Gastrocnemius medialis (tissue), 4 donors: ENCODE measurements at regions not wholly inside any gene's neighbourhood (a gene's known extent, or its start where the extent isn't known, plus 50 kb on each side); places are given as distances from the start of the nearest gene placed in this dataset.

Experiments
- ATAC-seq, 2 donors: fragments of 150-250 bp; one replicate each; pipeline ENCODE4 v1.9.1; 2016
- DNase-seq, 2 donors: peaks; one replicate each; pipeline ENCODE4 v3.0.0-alpha.2; 2019
- H3K27ac ChIP-seq, 4 donors: fragments of 200-600 bp; sonication (generic); 1 replicate in 1 of 4; 2 replicates in 3 of 4; pipeline ENCODE4 v1.5.1; 2016 to 2018; ENCODE audit warnings: mild to moderate bottlenecking in 2 of 4, moderate library complexity in 1 of 4
- H3K27me3 ChIP-seq, 3 donors: fragments of 200-600 bp; sonication (generic) in 2 of 3; 1 replicate in 1 of 3; 2 replicates in 2 of 3; pipeline versions ENCODE4 v1.5.1 to v1.6.0; 2016 to 2019; ENCODE audit warnings: mild to moderate bottlenecking in 1 of 3, moderate library complexity in 1 of 3
- H3K36me3 ChIP-seq, 2 donors: fragments of 200-600 bp; sonication (generic) in 1 of 2; one replicate each; pipeline ENCODE4 v1.5.1; 2017 to 2018
- H3K4me1 ChIP-seq, 2 donors: fragments of 200-600 bp; sonication (generic) in 1 of 2; one replicate each; pipeline ENCODE4 v1.5.1; 2016 to 2017; ENCODE audit warnings: mild to moderate bottlenecking in 2 of 2
- H3K4me3 ChIP-seq, 4 donors: fragments of 200-600 bp; sonication (generic) in 3 of 4; 1 replicate in 1 of 4; 2 replicates in 3 of 4; pipeline ENCODE4 v1.5.1; 2016 to 2019; ENCODE audit warnings: mild to moderate bottlenecking in 2 of 4
- H3K9me3 ChIP-seq, 3 donors: fragments of 200-600 bp; sonication (generic) in 2 of 3; 1 replicate in 1 of 3; 2 replicates in 2 of 3; pipeline ENCODE4 v1.5.1; 2016 to 2019
- CTCF ChIP-seq, 5 experiments: fragments of 450-650 bp in 3 of 5; fragments of 200-600 bp in 2 of 5; sonication (generic) in 2 of 5; IDR thresholded peaks in 4 of 5; conservative IDR thresholded peaks in 1 of 5; 1 replicate in 4 of 5; 2 replicates in 1 of 5; pipeline ENCODE4 v1.5.1; 2016 to 2019; ENCODE audit warnings: antibody characterized with exemption in 5 of 5, mild to moderate bottlenecking in 3 of 5, moderate library complexity in 3 of 5
- POLR2A ChIP-seq, 2 donors: fragments of 450-650 bp; IDR thresholded peaks; one replicate each; pipeline ENCODE4 v1.6.1; 2017; ENCODE audit warnings: antibody characterized with exemption in 2 of 2, mild to moderate bottlenecking in 2 of 2, moderate library complexity in 2 of 2
- in situ Hi-C, 4 donors: fragments of 200-750 bp; cut with MboI; loops; one replicate each; pipeline versions ENCODE4 v1.15.0 to v1.8.0; 2017; ENCODE audit warnings: low sequenced_read_pairs in 4 of 4
- intact Hi-C: fragments of 100-400 bp; cut with DNase I; formaldehyde crosslinking; loops from one replicate; pipeline ENCODE4 v1.15.1; 2023; ENCODE audit warnings: low total_unique reads

DNA sequence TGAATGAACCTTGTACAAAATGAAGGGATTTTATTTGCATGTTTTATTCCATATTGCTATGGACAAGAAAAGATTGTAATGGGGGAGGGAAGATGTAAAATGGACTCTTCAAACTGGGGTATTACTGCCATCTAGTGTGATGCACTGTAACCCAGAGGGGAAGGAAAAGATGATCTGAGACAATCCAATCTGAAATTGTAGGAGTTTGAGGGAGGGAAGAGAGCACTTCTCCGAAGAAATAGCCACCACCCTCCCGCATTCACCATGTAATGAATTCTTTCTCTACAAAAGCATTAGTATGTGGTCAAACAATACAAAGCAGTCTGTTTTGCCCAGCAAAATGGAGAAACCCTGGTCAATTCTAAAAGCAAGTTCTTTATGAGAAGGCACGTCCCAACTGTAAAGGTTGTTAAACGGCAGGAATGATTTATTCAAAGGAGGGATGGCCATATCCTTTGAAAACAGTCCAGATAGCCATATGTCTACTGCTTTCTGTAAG lies 679.5 kb upstream of the NRSN1 start:
- intact Hi-C loops (no loop called here), in situ Hi-C loops (no loop called here)
- no peak overlapping the region for H3K4me3 ChIP-seq
- H3K27me3 ChIP-seq: no peaks in the 10 kb centered on the region
- peaks cover 6 to 10% of the 10 kb centered on the region in 2 donors for H3K4me1 ChIP-seq
- TF ChIP-seq CTCF (IDR thresholded peaks at IDR 0.05 in 4 of 5, conservative IDR thresholded peaks at IDR 0.05 in 1 of 5) (peak in 1 of 5 experiments; percentile 10), POLR2A (IDR thresholded peaks at IDR 0.05) (no peak)
- no peaks in the 10 kb centered on the region for H3K9me3 ChIP-seq
- no peak overlapping the region for H3K27ac ChIP-seq
- H3K36me3 ChIP-seq: no peaks in the 10 kb centered on the region
- DNase-seq (no peak), ATAC-seq (no peak)

GRCh38 chr6:23447731-23448130 lies 678.3 kb upstream of the NRSN1 start:
- Histone ChIP-seq H3K27ac (no peak overlapping the region), H3K27me3 (no peaks in the 10 kb centered on the region), H3K9me3 (no peaks in the 10 kb centered on the region), H3K4me3 (no peak overlapping the region), H3K36me3 (no peaks in the 10 kb centered on the region), H3K4me1 (peaks cover 6 to 10% of the 10 kb centered on the region in 2 donors)
- intact Hi-C loops: no loop called here
- DNase-seq: no peak
- TF ChIP-seq POLR2A (IDR thresholded peaks at IDR 0.05) (no peak), CTCF (IDR thresholded peaks at IDR 0.05 in 4 of 5, conservative IDR thresholded peaks at IDR 0.05 in 1 of 5) (no peak)
- in situ Hi-C loops: no loop called here
- no peak for ATAC-seq

DNA sequence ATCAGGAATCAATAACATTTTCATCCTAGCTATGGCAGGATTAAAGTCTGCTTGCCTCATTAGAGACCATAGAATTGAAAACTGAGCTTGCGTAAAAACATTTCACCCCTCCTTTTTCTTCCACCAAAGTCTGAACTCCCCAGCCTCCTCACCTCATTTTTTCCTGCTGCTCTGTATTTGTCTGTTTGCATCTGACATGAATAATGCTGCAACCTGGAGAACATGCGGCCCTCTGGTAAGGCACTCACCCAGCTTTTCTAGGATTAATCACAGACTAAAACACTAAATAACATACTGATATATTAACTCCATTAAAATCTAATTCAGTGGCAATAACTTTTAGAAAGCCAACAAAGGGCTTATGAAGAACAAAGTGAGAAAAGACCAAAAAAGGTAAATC lies 677.7 kb upstream of the NRSN1 start:
- H3K27me3 ChIP-seq: no peaks in the 10 kb centered on the region
- no peak overlapping the region for H3K4me3 ChIP-seq
- DNase-seq (no peak), ATAC-seq (no peak)
- intact Hi-C loops (no loop called here), in situ Hi-C loops (no loop called here)
- no peaks in the 10 kb centered on the region for H3K36me3 ChIP-seq
- H3K9me3 ChIP-seq: no peaks in the 10 kb centered on the region
- H3K4me1 ChIP-seq: peaks cover 6 to 10% of the 10 kb centered on the region in 2 donors
- TF ChIP-seq CTCF (IDR thresholded peaks at IDR 0.05 in 4 of 5, conservative IDR thresholded peaks at IDR 0.05 in 1 of 5) (no peak), POLR2A (IDR thresholded peaks at IDR 0.05) (no peak)
- H3K27ac ChIP-seq: no peak overlapping the region

- no peak overlapping the region for H3K27ac ChIP-seq
- no peak for TF ChIP-seq POLR2A (IDR thresholded peaks at IDR 0.05)
- no peak for TF ChIP-seq CTCF (IDR thresholded peaks at IDR 0.05 in 4 of 5, conservative IDR thresholded peaks at IDR 0.05 in 1 of 5)
- no peaks in the 10 kb centered on the region for H3K4me1 ChIP-seq
- no peak overlapping the region for H3K4me3 ChIP-seq
- H3K27me3 ChIP-seq: no peaks in the 10 kb centered on the region
- no peak for DNase-seq
- H3K36me3 ChIP-seq: no peaks in the 10 kb centered on the region
- in situ Hi-C loops (no loop called here), intact Hi-C loops (no loop called here)
- H3K9me3 ChIP-seq: no peaks in the 10 kb centered on the region
- no peak for ATAC-seq
Measured at GRCh38 chr6:23454080-23454976, 671.7 kb upstream of the NRSN1 start.
